ENCODE measurements at regions not wholly inside any gene's neighbourhood (a gene's known extent, or its start where the extent isn't known, plus 50 kb on each side); places are given as distances from the start of the nearest gene placed in this dataset.

- TF ChIP-seq CTCF (IDR thresholded peaks at IDR 0.05; ENCODE audit: extremely low read depth in 1 of 2, insufficient read depth in 1 of 2, low read depth in 1 of 2, low read length in 2 of 2) (no peak), GATA2 (IDR thresholded peaks at IDR 0.05; ENCODE audit: insufficient read depth, insufficient read length, low read depth, low read length) (no peak), EZH2 (IDR thresholded peaks at IDR 0.05; ENCODE audit: borderline replicate concordance, low read depth, low read length, severe bottlenecking) (no peak), MAX (IDR thresholded peaks at IDR 0.05; ENCODE audit: insufficient read depth, insufficient read length) (no peak), POLR2A (IDR thresholded peaks at IDR 0.05; ENCODE audit: low read depth, low read length) (no peak), POLR2AphosphoS5 (IDR thresholded peaks at IDR 0.05; ENCODE audit: insufficient read depth, low read depth, low read length) (no peak), JUN (IDR thresholded peaks at IDR 0.05; ENCODE audit: borderline replicate concordance, insufficient read depth, insufficient read length, low read depth) (no peak), MYC (IDR thresholded peaks at IDR 0.05; ENCODE audit: low read depth, low read length) (no peak), FOS (IDR thresholded peaks at IDR 0.05; ENCODE audit: borderline replicate concordance, insufficient read depth, low read length) (no peak)
Measured at GRCh38 chr1:14543191-14543840, 55.2 kb upstream of the KAZN start.
